GM12875 (cell line): ENCODE measurements at regions not wholly inside any gene's neighbourhood (a gene's known extent, or its start where the extent isn't known, plus 50 kb on each side); places are given as distances from the start of the nearest gene placed in this dataset.
"Not testable (repeated sequence)": the region's sequence is repeated elsewhere in the genome, so short reads cannot be mapped to it uniquely, and the experiment has no call there.

Experiments used
- H3K4me3 ChIP-seq: one replicate; pipeline ENCODE4 v1.5.1; 2011; ENCODE audit warnings: low read depth, low read length, control low read depth
- TF ChIP-seq, protein P1 (sequence below): IDR thresholded peaks from 2 replicates; pipeline ENCODE4 v1.5.1; 2011; ENCODE audit warnings: low read depth, mild to moderate bottlenecking, control low read depth, inconsistent platforms, low read length, moderate library complexity, borderline replicate concordance; ENCODE audit not compliant: insufficient read depth

DNA sequence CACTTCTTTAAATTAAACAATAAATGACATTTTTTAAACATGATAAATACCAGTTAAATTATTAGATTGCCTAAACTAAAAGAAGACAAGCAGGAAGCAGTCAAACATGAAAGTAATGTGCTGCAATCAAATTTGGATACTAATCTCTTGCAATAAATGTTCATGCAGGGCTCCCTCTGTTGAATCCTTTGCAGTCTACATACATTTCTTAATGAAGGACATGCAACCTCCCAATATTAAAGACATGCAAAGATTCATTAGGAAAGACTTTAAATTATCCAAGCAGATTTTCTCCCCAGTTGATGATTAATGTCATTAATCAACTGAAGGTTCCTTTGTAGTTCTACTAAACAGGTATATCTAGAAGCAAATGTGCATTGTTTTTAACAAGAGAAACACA, 245.4 kb downstream of the ZIC4 start:
- TF ChIP-seq, protein P1, sequence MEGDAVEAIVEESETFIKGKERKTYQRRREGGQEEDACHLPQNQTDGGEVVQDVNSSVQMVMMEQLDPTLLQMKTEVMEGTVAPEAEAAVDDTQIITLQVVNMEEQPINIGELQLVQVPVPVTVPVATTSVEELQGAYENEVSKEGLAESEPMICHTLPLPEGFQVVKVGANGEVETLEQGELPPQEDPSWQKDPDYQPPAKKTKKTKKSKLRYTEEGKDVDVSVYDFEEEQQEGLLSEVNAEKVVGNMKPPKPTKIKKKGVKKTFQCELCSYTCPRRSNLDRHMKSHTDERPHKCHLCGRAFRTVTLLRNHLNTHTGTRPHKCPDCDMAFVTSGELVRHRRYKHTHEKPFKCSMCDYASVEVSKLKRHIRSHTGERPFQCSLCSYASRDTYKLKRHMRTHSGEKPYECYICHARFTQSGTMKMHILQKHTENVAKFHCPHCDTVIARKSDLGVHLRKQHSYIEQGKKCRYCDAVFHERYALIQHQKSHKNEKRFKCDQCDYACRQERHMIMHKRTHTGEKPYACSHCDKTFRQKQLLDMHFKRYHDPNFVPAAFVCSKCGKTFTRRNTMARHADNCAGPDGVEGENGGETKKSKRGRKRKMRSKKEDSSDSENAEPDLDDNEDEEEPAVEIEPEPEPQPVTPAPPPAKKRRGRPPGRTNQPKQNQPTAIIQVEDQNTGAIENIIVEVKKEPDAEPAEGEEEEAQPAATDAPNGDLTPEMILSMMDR: no peak
- no peak overlapping the region for H3K4me3 ChIP-seq

DNA sequence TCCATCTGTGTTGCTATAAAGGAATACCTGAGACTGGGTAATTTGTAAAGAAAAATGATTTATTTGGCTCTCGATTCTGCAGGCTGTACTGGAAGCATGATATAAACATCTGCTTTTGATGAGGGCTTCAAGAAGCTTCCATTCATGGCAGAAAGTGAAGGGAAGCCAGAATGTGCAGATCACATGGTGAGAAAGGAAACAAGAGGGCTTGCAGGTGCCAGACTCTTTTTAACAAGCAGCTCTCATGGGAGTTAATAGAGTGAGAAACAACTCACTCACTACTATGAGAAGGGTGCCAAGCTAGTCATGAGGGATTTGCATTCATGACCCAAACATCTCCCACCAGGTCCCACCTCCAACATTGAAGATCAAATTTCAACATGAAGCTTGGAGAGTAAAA, 247.2 kb downstream of the ZIC4 start:
- TF ChIP-seq, protein P1: no peak
- H3K4me3 ChIP-seq: no peak overlapping the region

- TF ChIP-seq, protein P1: no peak
- no peak overlapping the region for H3K4me3 ChIP-seq
These were observed 248.7 kb downstream of the ZIC4 start for GRCh38 chr3:147157631-147158030.

DNA sequence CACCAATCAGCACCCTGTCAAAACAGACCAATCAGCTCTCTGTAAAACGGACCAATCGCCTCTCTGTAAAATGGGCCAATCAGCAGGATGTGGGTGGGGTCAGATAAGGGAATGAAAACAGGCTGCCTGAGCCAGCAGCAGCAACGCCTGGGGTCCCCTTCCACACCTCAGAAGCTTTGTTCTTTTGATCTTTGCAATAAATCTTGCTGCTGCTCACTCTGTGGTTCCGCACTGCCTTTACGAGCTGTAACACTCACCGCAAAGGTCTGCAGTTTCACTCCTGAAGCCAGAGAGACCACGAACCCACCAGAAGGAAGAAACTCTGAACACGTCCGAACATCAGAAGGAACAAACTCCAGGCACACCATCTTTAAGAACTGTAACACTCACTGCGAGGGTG, 251.4 kb downstream of the ZIC4 start:
- H3K4me3 ChIP-seq: not testable (repeated sequence)

DNA sequence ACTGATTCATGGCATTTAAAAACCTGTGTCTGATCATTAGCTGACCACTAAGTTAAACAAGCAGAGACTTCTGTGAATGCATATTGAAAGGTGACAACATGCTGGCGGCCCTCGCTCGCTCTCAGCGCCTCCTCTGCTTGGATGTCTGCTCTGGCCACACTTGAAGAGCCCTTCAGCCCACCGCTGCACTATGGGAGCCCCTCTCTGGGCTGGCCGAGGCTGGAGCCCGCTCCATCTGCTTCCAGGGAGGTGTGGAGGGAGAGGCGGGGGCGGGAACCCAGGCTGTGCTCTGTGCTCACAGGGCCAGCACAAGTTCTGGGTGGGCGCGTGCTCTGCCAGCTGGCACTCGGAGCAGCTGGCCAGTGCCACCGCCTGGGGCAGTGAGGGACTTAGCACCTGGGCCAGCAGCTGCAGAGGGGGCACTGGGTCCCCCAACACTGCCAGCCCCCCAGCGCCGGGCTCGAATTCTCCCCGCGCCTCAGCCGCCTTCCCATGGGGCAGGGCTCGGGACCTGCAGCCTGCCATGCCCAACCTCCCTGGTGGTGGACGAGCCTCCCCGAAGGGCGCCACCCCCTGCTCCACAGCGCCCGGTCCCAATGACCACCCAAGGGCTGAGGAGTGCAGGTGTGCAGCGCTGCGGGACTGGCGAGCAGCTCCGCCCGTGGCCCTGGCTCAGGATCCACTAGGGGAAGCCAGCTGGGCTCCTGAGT, 252.4 kb downstream of the ZIC4 start:
- TF ChIP-seq, protein P1: no peak
- H3K4me3 ChIP-seq: no peak overlapping the region

GRCh38 chr3:147152476-147152875, 253.9 kb downstream of the ZIC4 start:
- TF ChIP-seq, protein P1: no peak
- H3K4me3 ChIP-seq: no peak overlapping the region

GRCh38 chr3:147141516-147142288, 264.6 kb downstream of the ZIC4 start:
- TF ChIP-seq, protein P1: no peak
- no peak overlapping the region for H3K4me3 ChIP-seq
